Activated CD8-positive, alpha-beta T cell treated with anti-CD3 and anti-CD28 coated beads for 36 hours (primary cell): ENCODE measurements at regions not wholly inside any gene's neighbourhood (a gene's known extent, or its start where the extent isn't known, plus 50 kb on each side); places are given as distances from the start of the nearest gene placed in this dataset.

Experiments
- ATAC-seq: fragments of 200-7000 bp; cut with Tn5 transposase; one replicate; pipeline ENCODE4 v1.10.0; 2021; ENCODE audit warnings: mild to moderate bottlenecking, moderate library complexity
- CTCF ChIA-PET: fragments of 350-600 bp; sonication (Branson Sonifier 250); formaldehyde crosslinking; loops from one replicate; lab custom pipeline; 2021; ENCODE audit warnings: antibody characterized with exemption; lab: Charles Lee
- POLR2A ChIA-PET: fragments of 350-600 bp; sonication (Branson Sonifier 250); formaldehyde crosslinking; loops from one replicate; lab custom pipeline; 2021; ENCODE audit warnings: antibody characterized with exemption; lab: Charles Lee
- DNase-seq: peaks from one replicate; pipeline ENCODE4 v3.0.0-alpha.2; 2020
- H3K27ac Mint-ChIP-seq: one replicate; pipeline ENCODE4 v1.8.0; 2021; ENCODE audit warnings: mild to moderate bottlenecking, mixed read lengths
- H3K27me3 Mint-ChIP-seq: one replicate; pipeline ENCODE4 v1.8.0; 2021; ENCODE audit warnings: mixed read lengths
- H3K36me3 Mint-ChIP-seq: one replicate; pipeline ENCODE4 v1.8.0; 2021; ENCODE audit warnings: low read depth, mixed read lengths
- H3K4me1 Mint-ChIP-seq: one replicate; pipeline ENCODE4 v1.8.0; 2021; ENCODE audit warnings: low read depth, mixed read lengths
- H3K4me3 Mint-ChIP-seq: one replicate; pipeline ENCODE4 v1.8.0; 2021; ENCODE audit warnings: mild to moderate bottlenecking, moderate library complexity, mixed read lengths
- H3K9me3 Mint-ChIP-seq: one replicate; pipeline ENCODE4 v1.8.0; 2021; ENCODE audit warnings: mixed read lengths
- CTCF ChIP-seq: fragments of 200-600 bp; IDR thresholded peaks from one replicate; pipeline ENCODE4 v1.8.0; 2022; ENCODE audit warnings: antibody characterized with exemption, mild to moderate bottlenecking
- intact Hi-C: fragments of 100-400 bp; cut with micrococcal nuclease; formaldehyde crosslinking; loops from one replicate; pipeline ENCODE4 v1.10.0; 2022

- CTCF ChIA-PET: no interaction called here
- Mint-ChIP-seq H3K27ac (no peak overlapping the region), H3K9me3 (peaks cover 6% of the 10 kb centered on the region), H3K4me1 (no peaks in the 10 kb centered on the region), H3K36me3 (no peaks in the 10 kb centered on the region), H3K27me3 (no peaks in the 10 kb centered on the region), H3K4me3 (no peak overlapping the region)
- TF ChIP-seq CTCF: no peak
- ATAC-seq: no peak
- DNase-seq: no peak
- POLR2A ChIA-PET: no interaction called here
- intact Hi-C loops: no loop called here
Observed at GRCh38 chr3:117572786-117573185, 863.2 kb downstream of the TUSC7 start.

GRCh38 chr3:117580806-117581205, 871.2 kb downstream of the TUSC7 start:
- ATAC-seq (no peak), DNase-seq (no peak)
- no peaks in the 10 kb centered on the region for H3K27me3 Mint-ChIP-seq
- H3K9me3 Mint-ChIP-seq: peaks cover 8% of the 10 kb centered on the region
- no peak overlapping the region for H3K27ac Mint-ChIP-seq
- no peak for TF ChIP-seq CTCF
- no peaks in the 10 kb centered on the region for H3K4me1 Mint-ChIP-seq
- ChIA-PET POLR2A (no interaction called here), CTCF (no interaction called here)
- H3K4me3 Mint-ChIP-seq: no peak overlapping the region
- intact Hi-C loops: no loop called here
- H3K36me3 Mint-ChIP-seq: no peaks in the 10 kb centered on the region

- Mint-ChIP-seq H3K4me1 (no peaks in the 10 kb centered on the region), H3K27ac (no peak overlapping the region), H3K9me3 (peaks cover 3% of the 10 kb centered on the region), H3K4me3 (no peak overlapping the region), H3K36me3 (no peaks in the 10 kb centered on the region), H3K27me3 (no peaks in the 10 kb centered on the region)
- ATAC-seq: no peak
- intact Hi-C loops: no loop called here
- DNase-seq: no peak
- ChIA-PET POLR2A (no interaction called here), CTCF (no interaction called here)
- TF ChIP-seq CTCF: no peak
Observed at GRCh38 chr3:117586161-117586560, 876.6 kb downstream of the TUSC7 start.

GRCh38 chr3:117587416-117587815, 877.8 kb downstream of the TUSC7 start:
- intact Hi-C loops: no loop called here
- no peak for ATAC-seq

GRCh38 chr3:117589454-117589853, 879.9 kb downstream of the TUSC7 start:
- Mint-ChIP-seq H3K36me3 (no peaks in the 10 kb centered on the region), H3K4me1 (no peaks in the 10 kb centered on the region), H3K9me3 (no peaks in the 10 kb centered on the region), H3K27me3 (no peaks in the 10 kb centered on the region), H3K27ac (no peak overlapping the region), H3K4me3 (no peak overlapping the region)
- ChIA-PET CTCF (no interaction called here), POLR2A (no interaction called here)
- intact Hi-C loops: no loop called here
- DNase-seq: no peak
- TF ChIP-seq CTCF: no peak
- no peak for ATAC-seq

More at GRCh38 chr3:117587416-117587815, 877.8 kb downstream of the TUSC7 start:
- Mint-ChIP-seq H3K4me1 (no peaks in the 10 kb centered on the region), H3K27ac (no peak overlapping the region), H3K9me3 (peaks cover 3% of the 10 kb centered on the region), H3K4me3 (no peak overlapping the region), H3K27me3 (no peaks in the 10 kb centered on the region), H3K36me3 (no peaks in the 10 kb centered on the region)
- POLR2A ChIA-PET: no interaction called here
- DNase-seq: no peak
- CTCF ChIA-PET: no interaction called here
- no peak for TF ChIP-seq CTCF
